OCI-LY3 (cell line): ENCODE measurements at regions not wholly inside any gene's neighbourhood (a gene's known extent, or its start where the extent isn't known, plus 50 kb on each side); places are given as distances from the start of the nearest gene placed in this dataset.

Experiments
- CTCF ChIP-seq: fragments of 200-600, 300-600 bp; sonication (generic); IDR thresholded peaks from 2 replicates; pipeline ENCODE4 v1.5.1; 2014; ENCODE audit warnings: antibody characterized with exemption, low read length, low read depth
- EZH2phosphoT487 ChIP-seq: fragments of 200-600 bp; shearing (Covaris generic); IDR thresholded peaks from 2 replicates; pipeline ENCODE4 v1.6.1; 2018; ENCODE audit warnings: antibody characterized with exemption, mixed run types, low read depth

GRCh38 chr2:8306530-8307351 is 375.1 kb upstream of the ID2 start:
- TF ChIP-seq CTCF: no peak
- TF ChIP-seq EZH2phosphoT487: no peak
